Cardiac fibroblast (primary cell): ENCODE measurements at regions not wholly inside any gene's neighbourhood (a gene's known extent, or its start where the extent isn't known, plus 50 kb on each side); places are given as distances from the start of the nearest gene placed in this dataset.

Source experiments
- DNase-seq, 2 donors: peaks; one replicate each; pipeline versions ENCODE4 v3.0.0 to v3.0.0-alpha.2; 2010; ENCODE audit warnings: low read depth in 2 of 2
- H3K4me3 ChIP-seq, 2 donors: replicated peaks in 1 of 2; 1 replicate in 1 of 2; 2 replicates in 1 of 2; pipeline ENCODE4 v1.5.1; 2011; ENCODE audit warnings: low read depth in 2 of 2, low read length in 2 of 2, mild to moderate bottlenecking in 2 of 2, moderate library complexity in 1 of 2
- CTCF ChIP-seq: IDR thresholded peaks from one replicate; pipeline ENCODE4 v1.5.1; 2011; ENCODE audit warnings: low read depth, mild to moderate bottlenecking, low read length, inconsistent platforms

DNA sequence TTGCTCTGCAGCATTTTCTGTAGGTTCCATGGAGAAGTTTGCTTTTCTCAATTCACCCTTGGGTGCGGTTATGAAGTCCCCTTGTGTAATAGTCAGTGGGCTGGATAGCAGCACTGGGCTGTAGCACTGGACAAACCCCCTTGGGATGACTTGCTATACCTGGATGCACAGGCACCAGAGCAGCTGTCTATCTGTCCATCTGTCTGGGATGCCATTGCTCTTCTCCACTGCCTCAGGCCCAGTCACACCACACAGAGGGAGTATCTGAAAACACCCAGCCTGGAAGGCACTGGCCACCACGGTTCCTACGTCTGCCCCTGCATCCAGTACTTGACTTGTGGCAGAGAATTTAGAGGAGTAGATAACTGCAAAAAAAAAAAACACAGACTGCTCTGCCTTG lies 254.5 kb downstream of the TFCP2L1 start:
- no peak for DNase-seq
- TF ChIP-seq CTCF, result no peak
- H3K4me3 ChIP-seq, result no peak overlapping the region

- TF ChIP-seq CTCF, result no peak
- H3K4me3 ChIP-seq, result no peak overlapping the region
- no peak for DNase-seq
Measured at GRCh38 chr2:121031568-121032340, 253.2 kb downstream of the TFCP2L1 start.

DNA sequence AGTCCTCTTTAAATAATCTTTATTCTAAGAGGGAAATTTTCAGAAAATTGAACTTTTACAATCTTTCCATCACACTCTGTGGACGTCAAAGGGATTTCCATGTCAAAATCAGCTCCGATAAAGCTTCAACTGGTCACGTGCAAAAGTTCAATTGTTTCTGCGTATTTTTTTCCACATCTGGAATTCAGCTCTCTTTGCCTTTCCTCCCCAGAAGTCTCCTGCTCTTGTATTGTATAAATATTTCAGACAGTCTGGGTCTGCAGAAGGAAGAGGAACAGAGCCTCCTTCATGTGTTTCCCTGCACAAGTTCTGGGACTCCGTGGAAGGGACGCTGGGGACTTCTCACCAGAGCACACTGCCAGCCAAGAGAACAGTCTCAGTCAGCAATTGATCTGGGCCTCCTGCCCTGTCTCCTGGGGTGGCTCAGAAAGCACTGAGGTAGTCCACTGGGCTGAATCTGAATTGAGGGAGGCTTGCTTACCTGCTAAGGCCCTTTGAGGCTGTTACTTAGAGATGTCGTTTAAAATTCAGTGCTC lies 251.5 kb downstream of the TFCP2L1 start:
- no peak overlapping the region for H3K4me3 ChIP-seq
- DNase-seq, result no peak
- TF ChIP-seq CTCF, result no peak

DNA sequence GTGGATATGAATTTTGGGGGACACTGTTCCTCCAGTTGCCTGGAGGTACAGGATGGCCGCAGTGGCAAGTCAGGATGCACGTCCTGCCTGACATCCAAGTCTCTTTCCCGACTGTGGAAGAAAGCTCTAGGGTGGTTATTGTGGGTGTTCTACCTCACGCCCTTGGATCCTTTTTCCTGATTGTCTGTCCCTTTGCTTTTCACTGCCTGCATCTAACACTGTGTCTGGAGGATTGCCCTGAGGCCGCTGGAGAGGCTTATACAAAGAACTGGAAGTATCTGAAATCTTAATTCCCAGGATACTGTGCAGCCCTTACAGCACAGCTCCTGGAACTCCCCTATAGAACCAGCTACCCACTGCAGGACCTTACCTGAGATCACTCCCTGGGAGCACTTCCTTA lies 250.5 kb downstream of the TFCP2L1 start:
- no peak for TF ChIP-seq CTCF
- no peak for DNase-seq
- H3K4me3 ChIP-seq, result no peak overlapping the region

GRCh38 chr2:121036226-121036692 lies 248.7 kb downstream of the TFCP2L1 start:
- no peak for DNase-seq
- no peak overlapping the region for H3K4me3 ChIP-seq
- TF ChIP-seq CTCF, result no peak

DNA sequence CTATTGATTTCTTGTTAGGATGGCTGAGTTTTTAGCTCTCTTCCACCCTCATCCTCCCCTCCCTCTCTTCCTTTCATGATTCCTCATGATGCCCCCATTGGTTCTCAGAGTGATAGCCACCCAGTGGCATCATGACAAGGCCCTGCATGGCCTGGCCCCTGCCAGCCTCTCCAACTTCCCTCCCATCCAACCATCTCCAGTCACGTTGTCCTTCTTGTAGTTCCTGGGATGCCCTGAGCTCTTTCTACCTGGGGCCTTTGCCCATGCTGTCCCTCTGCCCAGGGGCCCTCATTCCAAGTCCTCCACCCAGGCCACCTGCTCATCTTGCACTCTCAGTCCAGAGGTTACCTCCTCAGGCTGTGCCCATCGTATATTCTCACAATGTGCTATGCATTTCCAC lies 247.5 kb downstream of the TFCP2L1 start:
- no peak overlapping the region for H3K4me3 ChIP-seq
- no peak for TF ChIP-seq CTCF
- no peak for DNase-seq
